ENCODE measurements at regions not wholly inside any gene's neighbourhood (a gene's known extent, or its start where the extent isn't known, plus 50 kb on each side); places are given as distances from the start of the nearest gene placed in this dataset.

DNA sequence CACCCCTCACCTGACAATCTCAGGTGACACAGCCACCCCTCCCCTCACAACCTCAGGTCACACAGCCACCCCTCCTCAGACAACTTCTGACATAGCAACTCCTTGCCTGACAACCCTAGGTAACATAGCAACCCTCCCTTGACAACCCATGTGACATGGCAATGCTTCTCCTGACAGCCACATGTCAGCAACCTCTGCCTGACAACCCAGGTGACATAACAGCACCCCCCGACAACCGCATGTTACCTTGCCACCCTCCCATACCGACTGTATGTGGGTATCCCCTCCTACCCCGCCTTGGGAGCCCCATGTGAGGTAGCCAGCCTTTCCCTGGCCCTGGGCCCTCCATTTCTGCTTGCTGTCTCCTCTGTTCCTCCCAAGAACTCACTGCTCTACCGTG, 77.7 kb upstream of the B3GAT1 start:
- no peak for DNase-seq (ENCODE audit: low read depth)
- no peak overlapping the region for H3K4me3 ChIP-seq (ENCODE audit: control insufficient read depth, low read depth, low read length)
- TF ChIP-seq CTCF (IDR thresholded peaks at IDR 0.05; ENCODE audit: control insufficient read depth, insufficient read depth, low read depth, low read length, missing control alignments) = no peak

- DNase-seq (ENCODE audit: low read depth) = no peak
- TF ChIP-seq CTCF (IDR thresholded peaks at IDR 0.05; ENCODE audit: control insufficient read depth, insufficient read depth, low read depth, low read length, missing control alignments) = no peak
- H3K4me3 ChIP-seq (ENCODE audit: control insufficient read depth, low read depth, low read length) = no peak overlapping the region
Measured at GRCh38 chr11:134488913-134489312, 76.9 kb upstream of the B3GAT1 start.

GRCh38 chr11:134488512-134488911, 76.5 kb upstream of the B3GAT1 start:
- DNase-seq (ENCODE audit: low read depth) = no peak
- no peak overlapping the region for H3K4me3 ChIP-seq (ENCODE audit: control insufficient read depth, low read depth, low read length)
- TF ChIP-seq CTCF (IDR thresholded peaks at IDR 0.05; ENCODE audit: control insufficient read depth, insufficient read depth, low read depth, low read length, missing control alignments) = no peak

DNA sequence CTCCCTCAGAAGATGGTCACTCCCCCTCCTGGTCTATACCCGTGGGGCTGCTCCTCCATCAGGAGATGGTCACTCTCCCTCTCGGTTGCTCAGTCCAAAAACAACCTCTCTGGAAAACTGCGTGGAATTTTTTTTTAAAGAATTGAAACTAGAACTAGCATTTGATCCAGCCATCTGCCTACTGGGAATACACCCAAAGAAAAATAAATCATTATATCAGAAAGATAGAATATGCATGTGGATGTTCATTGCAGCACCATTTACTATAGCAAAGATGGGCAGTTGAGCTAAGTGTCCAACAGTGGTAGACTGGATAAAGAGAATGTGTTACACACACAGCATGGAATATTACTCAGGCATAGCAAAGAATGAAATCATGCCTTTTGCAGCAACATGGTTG, 75.7 kb upstream of the B3GAT1 start:
- no peak overlapping the region for H3K4me3 ChIP-seq (ENCODE audit: control insufficient read depth, low read depth, low read length)
- DNase-seq (ENCODE audit: low read depth) = no peak
- TF ChIP-seq CTCF (IDR thresholded peaks at IDR 0.05; ENCODE audit: control insufficient read depth, insufficient read depth, low read depth, low read length, missing control alignments) = no peak

- TF ChIP-seq CTCF (IDR thresholded peaks at IDR 0.05; ENCODE audit: control insufficient read depth, insufficient read depth, low read depth, low read length, missing control alignments) = no peak
- H3K4me3 ChIP-seq (ENCODE audit: control insufficient read depth, low read depth, low read length) = no peak overlapping the region
- DNase-seq (ENCODE audit: low read depth) = no peak
Measured at GRCh38 chr11:134486704-134487103, 74.7 kb upstream of the B3GAT1 start.

GRCh38 chr11:134486106-134486505, 74.1 kb upstream of the B3GAT1 start:
- TF ChIP-seq CTCF (IDR thresholded peaks at IDR 0.05; ENCODE audit: control insufficient read depth, insufficient read depth, low read depth, low read length, missing control alignments) = no peak
- DNase-seq (ENCODE audit: low read depth) = no peak
- H3K4me3 ChIP-seq (ENCODE audit: control insufficient read depth, low read depth, low read length) = no peak overlapping the region

GRCh38 chr11:134485316-134485715, 73.3 kb upstream of the B3GAT1 start:
- no peak overlapping the region for H3K4me3 ChIP-seq (ENCODE audit: control insufficient read depth, low read depth, low read length)
- TF ChIP-seq CTCF (IDR thresholded peaks at IDR 0.05; ENCODE audit: control insufficient read depth, insufficient read depth, low read depth, low read length, missing control alignments) = no peak
- no peak for DNase-seq (ENCODE audit: low read depth)

All from AG09309 (cell line).